Activated CD4-positive, alpha-beta memory T cell treated with anti-CD3 and anti-CD28 coated beads for 36 hours (primary cell): ENCODE measurements at regions not wholly inside any gene's neighbourhood (a gene's known extent, or its start where the extent isn't known, plus 50 kb on each side); places are given as distances from the start of the nearest gene placed in this dataset.

Experiments used
- CTCF ChIA-PET: fragments of 350-600 bp; sonication (Branson Sonifier 250); formaldehyde crosslinking; loops from one replicate; lab custom pipeline; 2021; ENCODE audit warnings: antibody characterized with exemption, inconsistent platforms; lab: Charles Lee
- POLR2A ChIA-PET: fragments of 350-600 bp; sonication (Branson Sonifier 250); formaldehyde crosslinking; loops from one replicate; lab custom pipeline; 2021; ENCODE audit warnings: antibody characterized with exemption; lab: Charles Lee
- DNase-seq: peaks from one replicate; pipeline ENCODE4 v3.0.0-alpha.2; 2020
- H3K27ac Mint-ChIP-seq: one replicate; pipeline ENCODE4 v1.8.0; 2021; ENCODE audit warnings: mixed read lengths
- H3K27me3 Mint-ChIP-seq: one replicate; pipeline ENCODE4 v1.8.0; 2021; ENCODE audit warnings: mixed read lengths
- H3K36me3 Mint-ChIP-seq: one replicate; pipeline ENCODE4 v1.8.0; 2021; ENCODE audit warnings: mixed read lengths
- H3K4me1 Mint-ChIP-seq: one replicate; pipeline ENCODE4 v1.8.0; 2021; ENCODE audit warnings: low read depth, mixed read lengths
- H3K4me3 Mint-ChIP-seq: one replicate; pipeline ENCODE4 v1.8.0; 2021; ENCODE audit warnings: mild to moderate bottlenecking, mixed read lengths
- H3K9me3 Mint-ChIP-seq: one replicate; pipeline ENCODE4 v1.8.0; 2021; ENCODE audit warnings: mixed read lengths
- intact Hi-C: fragments of 100-400 bp; cut with micrococcal nuclease; formaldehyde crosslinking; loops from one replicate; pipeline ENCODE4 v1.15.1; 2023

DNA sequence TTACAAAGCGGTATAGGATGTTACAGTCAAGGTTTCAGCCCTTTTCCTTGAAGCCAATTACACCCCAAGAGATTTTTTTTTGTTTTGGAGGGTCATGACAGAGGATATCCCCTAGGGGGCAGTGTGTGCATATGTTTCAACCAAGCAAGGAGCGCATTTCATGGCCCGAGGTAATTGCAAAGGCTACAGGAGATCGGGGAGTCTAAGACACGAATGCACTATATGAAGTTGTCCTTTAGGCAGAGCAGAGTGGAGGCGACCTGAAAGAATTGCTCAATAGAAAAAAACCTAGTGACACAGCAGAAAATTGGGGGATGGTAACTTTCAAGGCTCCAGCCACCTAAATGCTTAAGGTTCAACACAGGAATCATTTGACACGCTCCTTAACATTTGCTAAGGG, 219.8 kb upstream of the PARD3B start:
- Mint-ChIP-seq H3K27ac (no peak overlapping the region), H3K27me3 (peaks cover 4% of the 10 kb centered on the region), H3K9me3 (no peaks in the 10 kb centered on the region), H3K36me3 (no peaks in the 10 kb centered on the region), H3K4me3 (no peak overlapping the region), H3K4me1 (no peaks in the 10 kb centered on the region)
- ChIA-PET CTCF (interaction anchor here (1.3 to 2.2 kb wide), 2 partner anchors 367 to 1350 kb away, joined by 6 to 7 read pairs; no protein-coding TSS in a partner anchor), POLR2A (no interaction called here)
- peak; percentile 63 for DNase-seq
- intact Hi-C loops: loop anchor here (1.0 to 10.0 kb wide), 5 partner anchors 65 to 1560 kb away; no protein-coding TSS in a partner anchor

DNA sequence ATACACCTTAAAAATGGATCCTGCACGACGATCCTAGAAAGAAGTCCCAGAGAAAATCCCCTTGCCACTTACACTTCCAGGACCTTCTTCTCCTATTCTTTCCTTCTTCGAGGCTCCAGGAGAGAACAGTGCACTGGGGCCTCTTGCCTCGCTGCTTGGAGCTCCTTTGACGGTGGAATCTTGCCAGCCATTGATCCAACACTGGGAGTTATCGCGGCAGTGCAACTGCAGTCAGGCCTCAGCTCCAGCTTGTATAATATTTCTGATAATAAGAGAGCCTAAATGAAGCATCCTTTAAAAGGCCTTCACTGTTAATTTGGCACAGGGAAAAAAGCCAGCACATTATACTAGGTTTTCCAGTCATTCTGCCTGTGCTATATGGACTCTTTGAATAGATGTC, 216.9 kb upstream of the PARD3B start:
- no peak overlapping the region for H3K27ac Mint-ChIP-seq
- intact Hi-C loops: loop anchor here (10.0 kb wide), 1 partner anchor 516 kb away; no protein-coding TSS in a partner anchor
- H3K4me3 Mint-ChIP-seq: no peak overlapping the region
- CTCF ChIA-PET: interaction anchor here (1.0 kb wide), 2 partner anchors 256 to 453 kb away, joined by 3 to 4 read pairs; no protein-coding TSS in a partner anchor
- POLR2A ChIA-PET: no interaction called here
- no peaks in the 10 kb centered on the region for H3K4me1 Mint-ChIP-seq
- no peaks in the 10 kb centered on the region for H3K36me3 Mint-ChIP-seq
- H3K9me3 Mint-ChIP-seq: no peaks in the 10 kb centered on the region
- peaks cover 4% of the 10 kb centered on the region for H3K27me3 Mint-ChIP-seq
- DNase-seq: no peak

- ChIA-PET CTCF (no interaction called here), POLR2A (no interaction called here)
- intact Hi-C loops: loop anchor here (10.0 kb wide), 1 partner anchor 516 kb away; no protein-coding TSS in a partner anchor
- H3K4me3 Mint-ChIP-seq: no peak overlapping the region
- no peak overlapping the region for H3K27ac Mint-ChIP-seq
- H3K4me1 Mint-ChIP-seq: no peaks in the 10 kb centered on the region
- H3K36me3 Mint-ChIP-seq: no peaks in the 10 kb centered on the region
- no peaks in the 10 kb centered on the region for H3K9me3 Mint-ChIP-seq
- no peak for DNase-seq
- H3K27me3 Mint-ChIP-seq: peaks cover 4% of the 10 kb centered on the region
Observed at GRCh38 chr2:204329016-204329415, 216.3 kb upstream of the PARD3B start.

DNA sequence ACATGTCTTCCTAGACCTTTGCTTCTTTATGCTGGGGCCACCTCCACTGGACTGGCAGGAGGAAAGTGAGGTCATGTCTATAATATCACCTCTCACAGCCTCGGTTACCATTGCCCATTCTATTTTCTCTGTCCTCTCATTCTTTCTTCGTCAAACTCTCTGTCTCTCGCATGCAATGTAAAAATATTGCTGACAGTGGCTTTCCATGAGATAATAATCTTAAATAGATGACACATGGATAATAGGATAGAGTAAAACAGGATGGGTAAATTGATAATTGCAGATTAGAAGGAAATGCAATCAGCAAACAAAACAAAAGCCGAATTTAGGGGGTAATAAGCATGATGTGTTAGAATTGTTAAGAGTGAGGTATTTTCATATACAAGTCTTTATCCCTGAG, 215.7 kb upstream of the PARD3B start:
- POLR2A ChIA-PET: no interaction called here
- Mint-ChIP-seq H3K36me3 (no peaks in the 10 kb centered on the region), H3K4me1 (no peaks in the 10 kb centered on the region), H3K27ac (no peak overlapping the region), H3K9me3 (no peaks in the 10 kb centered on the region), H3K27me3 (peaks cover 1% of the 10 kb centered on the region), H3K4me3 (no peak overlapping the region)
- CTCF ChIA-PET: no interaction called here
- intact Hi-C loops: loop anchor here (10.0 kb wide), 1 partner anchor 515 kb away; no protein-coding TSS in a partner anchor
- DNase-seq: no peak

GRCh38 chr2:204331180-204331579, 214.1 kb upstream of the PARD3B start:
- intact Hi-C loops: no loop called here
- H3K27ac Mint-ChIP-seq: no peak overlapping the region
- no peaks in the 10 kb centered on the region for H3K9me3 Mint-ChIP-seq
- peaks cover 3% of the 10 kb centered on the region for H3K27me3 Mint-ChIP-seq
- H3K4me1 Mint-ChIP-seq: no peaks in the 10 kb centered on the region
- no peaks in the 10 kb centered on the region for H3K36me3 Mint-ChIP-seq
- CTCF ChIA-PET: no interaction called here
- POLR2A ChIA-PET: no interaction called here
- no peak for DNase-seq
- no peak overlapping the region for H3K4me3 Mint-ChIP-seq

DNA sequence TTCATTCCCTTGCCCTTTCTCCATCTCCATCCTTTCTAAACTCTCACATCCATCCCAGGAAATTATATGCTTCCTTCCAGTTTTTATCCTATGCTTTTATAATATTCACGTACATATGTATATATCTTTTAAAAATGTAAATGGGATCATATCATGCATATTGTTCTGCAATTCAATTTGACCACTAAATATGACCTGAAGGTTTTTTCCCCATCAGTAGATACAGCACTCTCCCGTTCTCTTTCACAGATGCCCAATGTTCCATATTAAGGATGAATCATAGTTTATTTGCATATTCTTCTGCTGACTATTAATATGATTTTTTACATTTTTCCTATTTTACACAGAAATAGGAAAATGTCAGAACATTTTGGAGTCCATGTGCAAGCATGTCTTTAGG, 213.3 kb upstream of the PARD3B start:
- Mint-ChIP-seq H3K4me3 (no peak overlapping the region), H3K27me3 (peaks cover 7% of the 10 kb centered on the region), H3K27ac (no peak overlapping the region)

GRCh38 chr2:204332706-204333105, 212.6 kb upstream of the PARD3B start:
- H3K27me3 Mint-ChIP-seq: peaks cover 13% of the 10 kb centered on the region
- intact Hi-C loops: no loop called here
- ChIA-PET CTCF (no interaction called here), POLR2A (no interaction called here)
- H3K27ac Mint-ChIP-seq: no peak overlapping the region
- no peaks in the 10 kb centered on the region for H3K9me3 Mint-ChIP-seq
- H3K4me3 Mint-ChIP-seq: no peak overlapping the region
- H3K36me3 Mint-ChIP-seq: no peaks in the 10 kb centered on the region
- DNase-seq: no peak
- no peaks in the 10 kb centered on the region for H3K4me1 Mint-ChIP-seq

More for the DNA sequence above, 213.3 kb upstream of the PARD3B start:
- no peaks in the 10 kb centered on the region for H3K9me3 Mint-ChIP-seq
- intact Hi-C loops: no loop called here
- CTCF ChIA-PET: no interaction called here
- H3K36me3 Mint-ChIP-seq: no peaks in the 10 kb centered on the region
- DNase-seq: no peak
- POLR2A ChIA-PET: no interaction called here
- H3K4me1 Mint-ChIP-seq: no peaks in the 10 kb centered on the region

DNA sequence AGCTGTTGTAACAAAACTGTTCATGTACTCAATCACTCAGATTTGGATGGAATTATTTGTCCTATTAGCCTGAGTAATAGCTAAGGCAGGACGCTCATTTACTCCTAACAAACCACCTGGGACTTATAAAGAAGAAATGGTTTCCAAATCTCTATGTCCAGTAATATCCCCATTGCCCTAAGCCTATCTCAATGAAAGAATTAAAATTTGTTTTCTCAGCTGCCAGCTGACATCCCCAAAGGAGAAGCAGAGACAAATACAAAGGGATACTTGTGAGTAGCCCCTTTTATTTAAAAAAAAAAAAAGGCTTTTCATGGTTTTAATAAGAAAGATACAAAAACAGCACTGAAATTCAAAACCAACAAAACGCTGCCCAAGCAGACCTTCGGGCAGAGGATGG, 211.4 kb upstream of the PARD3B start:
- ChIA-PET CTCF (no interaction called here), POLR2A (no interaction called here)
- H3K27me3 Mint-ChIP-seq: peaks cover 20% of the 10 kb centered on the region
- no peak overlapping the region for H3K4me3 Mint-ChIP-seq
- H3K36me3 Mint-ChIP-seq: no peaks in the 10 kb centered on the region
- no peaks in the 10 kb centered on the region for H3K4me1 Mint-ChIP-seq
- no peaks in the 10 kb centered on the region for H3K9me3 Mint-ChIP-seq
- DNase-seq: no peak
- H3K27ac Mint-ChIP-seq: no peak overlapping the region
- intact Hi-C loops: no loop called here

GRCh38 chr2:204335451-204336058, 209.7 kb upstream of the PARD3B start:
- Mint-ChIP-seq H3K27me3 (peaks cover 25% of the 10 kb centered on the region), H3K36me3 (no peaks in the 10 kb centered on the region), H3K27ac (no peak overlapping the region), H3K9me3 (no peaks in the 10 kb centered on the region), H3K4me3 (no peak overlapping the region), H3K4me1 (no peaks in the 10 kb centered on the region)
- ChIA-PET CTCF (no interaction called here), POLR2A (no interaction called here)
- intact Hi-C loops: no loop called here
- DNase-seq: no peak

GRCh38 chr2:204336153-204336744, 209.0 kb upstream of the PARD3B start:
- ChIA-PET POLR2A (no interaction called here), CTCF (no interaction called here)
- no peaks in the 10 kb centered on the region for H3K9me3 Mint-ChIP-seq
- no peak overlapping the region for H3K4me3 Mint-ChIP-seq
- no peak overlapping the region for H3K27ac Mint-ChIP-seq
- H3K27me3 Mint-ChIP-seq: peaks cover 27% of the 10 kb centered on the region
- no peaks in the 10 kb centered on the region for H3K4me1 Mint-ChIP-seq
- intact Hi-C loops: no loop called here
- H3K36me3 Mint-ChIP-seq: no peaks in the 10 kb centered on the region
- DNase-seq: no peak

- intact Hi-C loops: no loop called here
- DNase-seq: no peak
- peaks cover 27% of the 10 kb centered on the region for H3K27me3 Mint-ChIP-seq
- no peak overlapping the region for H3K27ac Mint-ChIP-seq
- no peaks in the 10 kb centered on the region for H3K36me3 Mint-ChIP-seq
- POLR2A ChIA-PET: no interaction called here
- CTCF ChIA-PET: no interaction called here
- no peak overlapping the region for H3K4me3 Mint-ChIP-seq
- H3K9me3 Mint-ChIP-seq: no peaks in the 10 kb centered on the region
- H3K4me1 Mint-ChIP-seq: no peaks in the 10 kb centered on the region
Observed at GRCh38 chr2:204337638-204338037, 207.6 kb upstream of the PARD3B start.

- ChIA-PET POLR2A (no interaction called here), CTCF (interaction anchor here (0.6 kb wide), 1 partner anchor 53 kb away, joined by 4 read pairs; no protein-coding TSS in a partner anchor)
- DNase-seq: no peak
- Mint-ChIP-seq H3K36me3 (no peaks in the 10 kb centered on the region), H3K27ac (no peak overlapping the region), H3K4me1 (no peaks in the 10 kb centered on the region), H3K9me3 (no peaks in the 10 kb centered on the region), H3K27me3 (peaks cover 29% of the 10 kb centered on the region), H3K4me3 (no peak overlapping the region)
- intact Hi-C loops: no loop called here
Observed at GRCh38 chr2:204339212-204339715, 206.0 kb upstream of the PARD3B start.
